Fibroblast of skin of right quadriceps (primary cell): ENCODE measurements at regions not wholly inside any gene's neighbourhood (a gene's known extent, or its start where the extent isn't known, plus 50 kb on each side); places are given as distances from the start of the nearest gene placed in this dataset.
"Not testable (repeated sequence)": the region's sequence is repeated elsewhere in the genome, so short reads cannot be mapped to it uniquely, and the experiment has no call there.

Experiments
- DNase-seq: peaks from one replicate; pipeline ENCODE4 v3.0.0-alpha.2; 2013

GRCh38 chr12:127590868-127591267 is 676.1 kb upstream of the TMEM132C start:
- no peak for DNase-seq

GRCh38 chr12:127592245-127592644 is 674.7 kb upstream of the TMEM132C start:
- no peak for DNase-seq

- no peak for DNase-seq
Observed at GRCh38 chr12:127594351-127594970, 672.5 kb upstream of the TMEM132C start.

- no peak for DNase-seq
Observed at GRCh38 chr12:127595506-127595905, 671.5 kb upstream of the TMEM132C start.

GRCh38 chr12:127596891-127597290 is 670.1 kb upstream of the TMEM132C start:
- no peak for DNase-seq

- DNase-seq = no peak
Observed at GRCh38 chr12:127599436-127599835, 667.5 kb upstream of the TMEM132C start.

- DNase-seq = no peak
Observed at GRCh38 chr12:127600211-127600610, 666.8 kb upstream of the TMEM132C start.

- no peak for DNase-seq
Observed at GRCh38 chr12:127606476-127607015, 660.4 kb upstream of the TMEM132C start.

- no peak for DNase-seq
Observed at GRCh38 chr12:127607146-127607725, 659.7 kb upstream of the TMEM132C start.

- DNase-seq = not testable (repeated sequence)
Observed at GRCh38 chr12:127608359-127608758, 658.6 kb upstream of the TMEM132C start.

- no peak for DNase-seq
Observed at GRCh38 chr12:127613056-127613455, 653.9 kb upstream of the TMEM132C start.

GRCh38 chr12:127619869-127620734 is 646.9 kb upstream of the TMEM132C start:
- DNase-seq = no peak

- DNase-seq = no peak
Observed at GRCh38 chr12:127620735-127621355, 646.1 kb upstream of the TMEM132C start.

- no peak for DNase-seq
Observed at GRCh38 chr12:127621366-127621765, 645.6 kb upstream of the TMEM132C start.

GRCh38 chr12:127623362-127623761 is 643.6 kb upstream of the TMEM132C start:
- DNase-seq = no peak

- no peak for DNase-seq
Observed at GRCh38 chr12:127625176-127625771, 641.7 kb upstream of the TMEM132C start.

- DNase-seq = peak; percentile 85
Observed at GRCh38 chr12:127628645-127629044, 638.3 kb upstream of the TMEM132C start.

GRCh38 chr12:127629066-127629820 is 637.7 kb upstream of the TMEM132C start:
- peak; percentile 45 for DNase-seq

GRCh38 chr12:127632461-127632860 is 634.5 kb upstream of the TMEM132C start:
- no peak for DNase-seq

- DNase-seq = no peak
Observed at GRCh38 chr12:127635838-127636237, 631.1 kb upstream of the TMEM132C start.

- no peak for DNase-seq
Observed at GRCh38 chr12:127636882-127637281, 630.1 kb upstream of the TMEM132C start.
